ENCODE measurements at regions not wholly inside any gene's neighbourhood (a gene's known extent, or its start where the extent isn't known, plus 50 kb on each side); places are given as distances from the start of the nearest gene placed in this dataset.

- no peaks in the 10 kb centered on the region for H3K4me1 ChIP-seq (ENCODE audit: insufficient read depth, low read length, severe bottlenecking)
- no peaks in the 10 kb centered on the region for H3K27me3 ChIP-seq (ENCODE audit: insufficient read depth, low read length)
- no peak overlapping the region for H3K27ac ChIP-seq (ENCODE audit: low read depth, low read length, poor library complexity, severe bottlenecking)
- TF ChIP-seq EZH2 (IDR thresholded peaks at IDR 0.05; ENCODE audit: borderline replicate concordance, low read length) (no peak), CTCF (IDR thresholded peaks at IDR 0.05; ENCODE audit: low read length) (no peak)
- no peaks in the 10 kb centered on the region for H3K79me2 ChIP-seq (ENCODE audit: insufficient read depth, low read length)
- no peak overlapping the region for H3K9ac ChIP-seq (ENCODE audit: low read length)
- no peak overlapping the region for H3K4me2 ChIP-seq (ENCODE audit: low read length)
- H4K20me1 ChIP-seq (ENCODE audit: insufficient read depth, low read length), result no peaks in the 10 kb centered on the region
- H3K4me3 ChIP-seq (ENCODE audit: low read depth, low read length, poor library complexity, severe bottlenecking), result no peak overlapping the region
- no peaks in the 10 kb centered on the region for H3K9me2 ChIP-seq (ENCODE audit: low read depth, low read length)
- no peaks in the 10 kb centered on the region for H3F3A ChIP-seq (ENCODE audit: insufficient read depth, low read length)
- no peak overlapping the region for H2AFZ ChIP-seq (ENCODE audit: low read length)
- H3K36me3 ChIP-seq (ENCODE audit: insufficient read depth, low read length), result no peaks in the 10 kb centered on the region
- no peaks in the 10 kb centered on the region for H3K9me3 ChIP-seq (ENCODE audit: low read length)
Observed at GRCh38 chr2:125684932-125685331, 971.0 kb upstream of the GYPC start.

- Histone ChIP-seq H3K4me2 (ENCODE audit: low read length) (no peak overlapping the region), H3K9me3 (ENCODE audit: low read length) (no peaks in the 10 kb centered on the region)
- no peak for TF ChIP-seq CTCF (IDR thresholded peaks at IDR 0.05; ENCODE audit: low read length)
- no peak for TF ChIP-seq EZH2 (IDR thresholded peaks at IDR 0.05; ENCODE audit: borderline replicate concordance, low read length)
Observed at GRCh38 chr2:125696560-125696959, 959.4 kb upstream of the GYPC start.

GRCh38 chr2:125698280-125698679 lies 957.7 kb upstream of the GYPC start:
- Histone ChIP-seq H3K4me3 (ENCODE audit: low read depth, low read length, poor library complexity, severe bottlenecking) (no peak overlapping the region), H3K4me1 (ENCODE audit: insufficient read depth, low read length, severe bottlenecking) (no peaks in the 10 kb centered on the region), H3K36me3 (ENCODE audit: insufficient read depth, low read length) (no peaks in the 10 kb centered on the region), H4K20me1 (ENCODE audit: insufficient read depth, low read length) (no peaks in the 10 kb centered on the region), H3K4me2 (ENCODE audit: low read length) (no peak overlapping the region), H3K27me3 (ENCODE audit: insufficient read depth, low read length) (no peaks in the 10 kb centered on the region), H3K9me3 (ENCODE audit: low read length) (no peaks in the 10 kb centered on the region), H3K79me2 (ENCODE audit: insufficient read depth, low read length) (no peaks in the 10 kb centered on the region), H3F3A (ENCODE audit: insufficient read depth, low read length) (no peaks in the 10 kb centered on the region), H3K9me2 (ENCODE audit: low read depth, low read length) (no peaks in the 10 kb centered on the region), H2AFZ (ENCODE audit: low read length) (no peak overlapping the region), H3K9ac (ENCODE audit: low read length) (no peak overlapping the region), H3K27ac (ENCODE audit: low read depth, low read length, poor library complexity, severe bottlenecking) (no peak overlapping the region)
- TF ChIP-seq EZH2 (IDR thresholded peaks at IDR 0.05; ENCODE audit: borderline replicate concordance, low read length), result no peak
- TF ChIP-seq CTCF (IDR thresholded peaks at IDR 0.05; ENCODE audit: low read length), result no peak

More at GRCh38 chr2:125696560-125696959, 959.4 kb upstream of the GYPC start:
- Histone ChIP-seq H3K36me3 (ENCODE audit: insufficient read depth, low read length) (no peaks in the 10 kb centered on the region), H3K9me2 (ENCODE audit: low read depth, low read length) (no peaks in the 10 kb centered on the region), H2AFZ (ENCODE audit: low read length) (no peak overlapping the region), H3F3A (ENCODE audit: insufficient read depth, low read length) (no peaks in the 10 kb centered on the region), H3K27ac (ENCODE audit: low read depth, low read length, poor library complexity, severe bottlenecking) (no peak overlapping the region), H3K9ac (ENCODE audit: low read length) (no peak overlapping the region), H3K79me2 (ENCODE audit: insufficient read depth, low read length) (no peaks in the 10 kb centered on the region), H3K4me1 (ENCODE audit: insufficient read depth, low read length, severe bottlenecking) (no peaks in the 10 kb centered on the region), H4K20me1 (ENCODE audit: insufficient read depth, low read length) (no peaks in the 10 kb centered on the region), H3K4me3 (ENCODE audit: low read depth, low read length, poor library complexity, severe bottlenecking) (no peak overlapping the region), H3K27me3 (ENCODE audit: insufficient read depth, low read length) (no peaks in the 10 kb centered on the region)
